K562 (cell line): ENCODE measurements at regions not wholly inside any gene's neighbourhood (a gene's known extent, or its start where the extent isn't known, plus 50 kb on each side); places are given as distances from the start of the nearest gene placed in this dataset.

ENCODE experiments used
- ILK ChIP-seq: fragments of 450-650 bp; IDR thresholded peaks from 2 replicates; pipeline ENCODE4 v1.6.1; 2016; ENCODE audit warnings: missing genetic modification characterization, low read depth, mild to moderate bottlenecking, missing compliant biosample characterization, moderate library complexity, borderline replicate concordance
- RBM25 ChIP-seq: fragments of 200-400 bp; formaldehyde crosslinking; IDR thresholded peaks from 2 replicates; pipeline ENCODE4 v1.6.1; 2018; ENCODE audit warnings: low read length, low read depth, moderate library complexity; ENCODE audit not compliant: severe bottlenecking
- SNIP1 ChIP-seq: fragments of 450-650 bp; IDR thresholded peaks from 2 replicates; pipeline ENCODE4 v1.7.1; 2017; ENCODE audit warnings: low read depth, mild to moderate bottlenecking
- STAG1 ChIP-seq: sonication (generic); formaldehyde crosslinking; IDR thresholded peaks from 2 replicates; pipeline ENCODE4 v1.5.0; 2020; ENCODE audit warnings: missing genetic modification reagents, borderline replicate concordance
- TSHZ1 ChIP-seq: fragments of 250-450 bp; sonication (Bioruptor Pico); IDR thresholded peaks from 2 replicates; pipeline ENCODE4 v1.4.0; 2020; ENCODE audit warnings: mild to moderate bottlenecking, moderate library complexity
- ZFP30 ChIP-seq: fragments of 250-450 bp; sonication (Bioruptor Pico); IDR thresholded peaks from 2 replicates; pipeline ENCODE4 v1.8.0; 2022; ENCODE audit warnings: moderate library complexity, mild to moderate bottlenecking, inconsistent platforms, borderline replicate concordance
- ZNF184 ChIP-seq: sonication (generic); formaldehyde crosslinking; IDR thresholded peaks from 2 replicates; pipeline ENCODE4 v1.5.0; 2020; ENCODE audit warnings: missing genetic modification reagents
- TF ChIP-seq, protein P1 (sequence below): fragments of 450-650 bp; IDR thresholded peaks from 2 replicates; pipeline ENCODE4 v1.6.1; 2016; ENCODE audit warnings: mild to moderate bottlenecking, moderate library complexity
- TF ChIP-seq, protein P2 (sequence below), 2 experiments: fragments of 450-650 bp in 1 of 2; IDR thresholded peaks; 2 replicates each; pipeline ENCODE4 v1.6.1; 2011 to 2017; ENCODE audit warnings: low read depth in 2 of 2, antibody characterized with exemption in 1 of 2, borderline replicate concordance in 1 of 2, low read length in 1 of 2, mild to moderate bottlenecking in 1 of 2, mixed read lengths in 1 of 2; ENCODE audit not compliant: control insufficient read depth in 1 of 2

DNA sequence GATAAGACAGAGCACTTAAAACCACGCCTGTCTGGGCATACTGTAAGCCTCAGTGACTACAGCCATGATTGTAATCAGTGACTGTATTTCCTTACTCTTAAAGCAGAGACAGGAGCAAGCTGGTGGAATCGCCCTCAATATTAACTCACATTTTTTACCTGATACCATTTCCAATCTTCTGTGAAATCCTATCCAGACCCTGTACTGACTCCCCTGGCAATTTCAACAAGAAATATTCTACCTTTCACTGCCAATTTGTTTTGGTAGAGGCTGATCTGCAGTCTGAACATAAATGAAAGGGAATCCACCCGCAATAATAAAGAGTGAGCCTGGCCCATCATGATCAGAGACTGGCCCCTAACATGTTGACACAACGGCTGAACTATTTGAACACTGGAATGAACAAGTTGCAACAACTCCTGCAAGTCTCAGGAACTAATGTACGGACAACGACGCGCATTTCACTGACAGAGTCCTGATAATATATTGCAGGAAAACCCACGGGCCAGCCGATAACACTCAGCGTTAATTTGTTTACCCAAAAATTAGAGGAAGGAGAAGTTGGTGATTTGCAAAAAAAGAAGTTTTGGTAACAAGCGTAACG is 195.5 kb upstream of the BTG1 start (continued):
- TF ChIP-seq, protein P1, sequence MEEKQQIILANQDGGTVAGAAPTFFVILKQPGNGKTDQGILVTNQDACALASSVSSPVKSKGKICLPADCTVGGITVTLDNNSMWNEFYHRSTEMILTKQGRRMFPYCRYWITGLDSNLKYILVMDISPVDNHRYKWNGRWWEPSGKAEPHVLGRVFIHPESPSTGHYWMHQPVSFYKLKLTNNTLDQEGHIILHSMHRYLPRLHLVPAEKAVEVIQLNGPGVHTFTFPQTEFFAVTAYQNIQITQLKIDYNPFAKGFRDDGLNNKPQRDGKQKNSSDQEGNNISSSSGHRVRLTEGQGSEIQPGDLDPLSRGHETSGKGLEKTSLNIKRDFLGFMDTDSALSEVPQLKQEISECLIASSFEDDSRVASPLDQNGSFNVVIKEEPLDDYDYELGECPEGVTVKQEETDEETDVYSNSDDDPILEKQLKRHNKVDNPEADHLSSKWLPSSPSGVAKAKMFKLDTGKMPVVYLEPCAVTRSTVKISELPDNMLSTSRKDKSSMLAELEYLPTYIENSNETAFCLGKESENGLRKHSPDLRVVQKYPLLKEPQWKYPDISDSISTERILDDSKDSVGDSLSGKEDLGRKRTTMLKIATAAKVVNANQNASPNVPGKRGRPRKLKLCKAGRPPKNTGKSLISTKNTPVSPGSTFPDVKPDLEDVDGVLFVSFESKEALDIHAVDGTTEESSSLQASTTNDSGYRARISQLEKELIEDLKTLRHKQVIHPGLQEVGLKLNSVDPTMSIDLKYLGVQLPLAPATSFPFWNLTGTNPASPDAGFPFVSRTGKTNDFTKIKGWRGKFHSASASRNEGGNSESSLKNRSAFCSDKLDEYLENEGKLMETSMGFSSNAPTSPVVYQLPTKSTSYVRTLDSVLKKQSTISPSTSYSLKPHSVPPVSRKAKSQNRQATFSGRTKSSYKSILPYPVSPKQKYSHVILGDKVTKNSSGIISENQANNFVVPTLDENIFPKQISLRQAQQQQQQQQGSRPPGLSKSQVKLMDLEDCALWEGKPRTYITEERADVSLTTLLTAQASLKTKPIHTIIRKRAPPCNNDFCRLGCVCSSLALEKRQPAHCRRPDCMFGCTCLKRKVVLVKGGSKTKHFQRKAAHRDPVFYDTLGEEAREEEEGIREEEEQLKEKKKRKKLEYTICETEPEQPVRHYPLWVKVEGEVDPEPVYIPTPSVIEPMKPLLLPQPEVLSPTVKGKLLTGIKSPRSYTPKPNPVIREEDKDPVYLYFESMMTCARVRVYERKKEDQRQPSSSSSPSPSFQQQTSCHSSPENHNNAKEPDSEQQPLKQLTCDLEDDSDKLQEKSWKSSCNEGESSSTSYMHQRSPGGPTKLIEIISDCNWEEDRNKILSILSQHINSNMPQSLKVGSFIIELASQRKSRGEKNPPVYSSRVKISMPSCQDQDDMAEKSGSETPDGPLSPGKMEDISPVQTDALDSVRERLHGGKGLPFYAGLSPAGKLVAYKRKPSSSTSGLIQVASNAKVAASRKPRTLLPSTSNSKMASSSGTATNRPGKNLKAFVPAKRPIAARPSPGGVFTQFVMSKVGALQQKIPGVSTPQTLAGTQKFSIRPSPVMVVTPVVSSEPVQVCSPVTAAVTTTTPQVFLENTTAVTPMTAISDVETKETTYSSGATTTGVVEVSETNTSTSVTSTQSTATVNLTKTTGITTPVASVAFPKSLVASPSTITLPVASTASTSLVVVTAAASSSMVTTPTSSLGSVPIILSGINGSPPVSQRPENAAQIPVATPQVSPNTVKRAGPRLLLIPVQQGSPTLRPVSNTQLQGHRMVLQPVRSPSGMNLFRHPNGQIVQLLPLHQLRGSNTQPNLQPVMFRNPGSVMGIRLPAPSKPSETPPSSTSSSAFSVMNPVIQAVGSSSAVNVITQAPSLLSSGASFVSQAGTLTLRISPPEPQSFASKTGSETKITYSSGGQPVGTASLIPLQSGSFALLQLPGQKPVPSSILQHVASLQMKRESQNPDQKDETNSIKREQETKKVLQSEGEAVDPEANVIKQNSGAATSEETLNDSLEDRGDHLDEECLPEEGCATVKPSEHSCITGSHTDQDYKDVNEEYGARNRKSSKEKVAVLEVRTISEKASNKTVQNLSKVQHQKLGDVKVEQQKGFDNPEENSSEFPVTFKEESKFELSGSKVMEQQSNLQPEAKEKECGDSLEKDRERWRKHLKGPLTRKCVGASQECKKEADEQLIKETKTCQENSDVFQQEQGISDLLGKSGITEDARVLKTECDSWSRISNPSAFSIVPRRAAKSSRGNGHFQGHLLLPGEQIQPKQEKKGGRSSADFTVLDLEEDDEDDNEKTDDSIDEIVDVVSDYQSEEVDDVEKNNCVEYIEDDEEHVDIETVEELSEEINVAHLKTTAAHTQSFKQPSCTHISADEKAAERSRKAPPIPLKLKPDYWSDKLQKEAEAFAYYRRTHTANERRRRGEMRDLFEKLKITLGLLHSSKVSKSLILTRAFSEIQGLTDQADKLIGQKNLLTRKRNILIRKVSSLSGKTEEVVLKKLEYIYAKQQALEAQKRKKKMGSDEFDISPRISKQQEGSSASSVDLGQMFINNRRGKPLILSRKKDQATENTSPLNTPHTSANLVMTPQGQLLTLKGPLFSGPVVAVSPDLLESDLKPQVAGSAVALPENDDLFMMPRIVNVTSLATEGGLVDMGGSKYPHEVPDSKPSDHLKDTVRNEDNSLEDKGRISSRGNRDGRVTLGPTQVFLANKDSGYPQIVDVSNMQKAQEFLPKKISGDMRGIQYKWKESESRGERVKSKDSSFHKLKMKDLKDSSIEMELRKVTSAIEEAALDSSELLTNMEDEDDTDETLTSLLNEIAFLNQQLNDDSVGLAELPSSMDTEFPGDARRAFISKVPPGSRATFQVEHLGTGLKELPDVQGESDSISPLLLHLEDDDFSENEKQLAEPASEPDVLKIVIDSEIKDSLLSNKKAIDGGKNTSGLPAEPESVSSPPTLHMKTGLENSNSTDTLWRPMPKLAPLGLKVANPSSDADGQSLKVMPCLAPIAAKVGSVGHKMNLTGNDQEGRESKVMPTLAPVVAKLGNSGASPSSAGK = no peak
- no peak for TF ChIP-seq ZNF184 (CRISPR knock-in tag)
- no peak for TF ChIP-seq ILK (tag)
- TF ChIP-seq SNIP1 = no peak
- TF ChIP-seq, protein P2, sequence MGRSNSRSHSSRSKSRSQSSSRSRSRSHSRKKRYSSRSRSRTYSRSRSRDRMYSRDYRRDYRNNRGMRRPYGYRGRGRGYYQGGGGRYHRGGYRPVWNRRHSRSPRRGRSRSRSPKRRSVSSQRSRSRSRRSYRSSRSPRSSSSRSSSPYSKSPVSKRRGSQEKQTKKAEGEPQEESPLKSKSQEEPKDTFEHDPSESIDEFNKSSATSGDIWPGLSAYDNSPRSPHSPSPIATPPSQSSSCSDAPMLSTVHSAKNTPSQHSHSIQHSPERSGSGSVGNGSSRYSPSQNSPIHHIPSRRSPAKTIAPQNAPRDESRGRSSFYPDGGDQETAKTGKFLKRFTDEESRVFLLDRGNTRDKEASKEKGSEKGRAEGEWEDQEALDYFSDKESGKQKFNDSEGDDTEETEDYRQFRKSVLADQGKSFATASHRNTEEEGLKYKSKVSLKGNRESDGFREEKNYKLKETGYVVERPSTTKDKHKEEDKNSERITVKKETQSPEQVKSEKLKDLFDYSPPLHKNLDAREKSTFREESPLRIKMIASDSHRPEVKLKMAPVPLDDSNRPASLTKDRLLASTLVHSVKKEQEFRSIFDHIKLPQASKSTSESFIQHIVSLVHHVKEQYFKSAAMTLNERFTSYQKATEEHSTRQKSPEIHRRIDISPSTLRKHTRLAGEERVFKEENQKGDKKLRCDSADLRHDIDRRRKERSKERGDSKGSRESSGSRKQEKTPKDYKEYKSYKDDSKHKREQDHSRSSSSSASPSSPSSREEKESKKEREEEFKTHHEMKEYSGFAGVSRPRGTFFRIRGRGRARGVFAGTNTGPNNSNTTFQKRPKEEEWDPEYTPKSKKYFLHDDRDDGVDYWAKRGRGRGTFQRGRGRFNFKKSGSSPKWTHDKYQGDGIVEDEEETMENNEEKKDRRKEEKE (IDR thresholded peaks at IDR 0.05; ENCODE audit: borderline replicate concordance in 1 of 2, control insufficient read depth in 1 of 2, low read depth in 2 of 2, low read length in 1 of 2) = no peak
- TF ChIP-seq RBM25 = no peak
- no peak for TF ChIP-seq STAG1 (CRISPR knock-in tag)
- TF ChIP-seq TSHZ1 (CRISPR knock-in tag) = no peak
- no peak for TF ChIP-seq ZFP30 (CRISPR knock-in tag)
